IMR-90 (cell line): ENCODE measurements at regions not wholly inside any gene's neighbourhood (a gene's known extent, or its start where the extent isn't known, plus 50 kb on each side); places are given as distances from the start of the nearest gene placed in this dataset.

Experiments
- ATAC-seq: fragments of 200-7000 bp; cut with Tn5 transposase; 2 replicates; pipeline ENCODE4 v1.9.1; 2020; ENCODE audit warnings: low read depth, mild to moderate bottlenecking, moderate library complexity
- BruUV-seq: library from RNA; stranded (reverse); fragments of 400-500 nt; replicated peaks from 2 replicates; lab custom pipeline; 2021; lab: Mats Ljungman, UMichigan
- CTCF ChIA-PET: fragments of 300-600 bp; formaldehyde crosslinking; extraction: SDS; loops from one replicate; lab custom pipeline; 2021; ENCODE audit warnings: antibody characterized with exemption; lab: Yijun Ruan, JAX
- POLR2A ChIA-PET: fragments of 300-600 bp; sonication (Branson Sonifier 250); formaldehyde crosslinking; loops from one replicate; lab custom pipeline; 2022; ENCODE audit warnings: antibody characterized with exemption; ENCODE audit not compliant: unreplicated experiment; lab: Charles Lee
- DNase-seq: peaks from one replicate; pipeline ENCODE4 v3.0.0; 2013
- H2AFZ ChIP-seq: replicated peaks from 2 replicates; pipeline ENCODE3; 2013; ENCODE audit warnings: low read length, mild to moderate bottlenecking; ENCODE audit not compliant: poor library complexity
- H2AK5ac ChIP-seq: 2 replicates; pipeline ENCODE4 v1.6.1; 2013; ENCODE audit warnings: low read depth, low read length, inconsistent platforms
- H2AK9ac ChIP-seq: replicated peaks from 2 replicates; pipeline ENCODE3; 2013; ENCODE audit warnings: mild to moderate bottlenecking, low read depth, low read length, moderate library complexity; ENCODE audit not compliant: poor library complexity
- H2BK120ac ChIP-seq: 2 replicates; pipeline ENCODE4 v1.6.1; 2013; ENCODE audit warnings: low read depth, low read length, inconsistent platforms
- H2BK15ac ChIP-seq: 3 replicates; pipeline ENCODE4 v1.6.1; 2013; ENCODE audit warnings: low read depth, low read length, inconsistent platforms
- H2BK20ac ChIP-seq: 2 replicates; pipeline ENCODE4 v1.6.1; 2013; ENCODE audit warnings: low read depth, mild to moderate bottlenecking, inconsistent platforms, low read length, moderate library complexity
- H2BK5ac ChIP-seq: 2 replicates; pipeline ENCODE4 v1.6.1; 2013; ENCODE audit warnings: mild to moderate bottlenecking, low read depth, low read length, inconsistent platforms; ENCODE audit not compliant: poor library complexity, severe bottlenecking
- H3K14ac ChIP-seq: replicated peaks from 2 replicates; pipeline ENCODE4 v1.6.1; 2013; ENCODE audit warnings: low read depth, low read length, inconsistent platforms
- H3K18ac ChIP-seq: 2 replicates; pipeline ENCODE4 v1.6.1; 2013; ENCODE audit warnings: low read depth, low read length, control low read depth
- H3K23ac ChIP-seq: 2 replicates; pipeline ENCODE4 v1.6.1; 2013; ENCODE audit warnings: low read depth, low read length, inconsistent platforms
- H3K27ac ChIP-seq: 2 replicates; pipeline ENCODE4 v1.5.1; 2013; ENCODE audit warnings: mild to moderate bottlenecking, control low read depth, low read length; ENCODE audit not compliant: insufficient read depth
- H3K27me3 ChIP-seq: 2 replicates; pipeline ENCODE4 v1.6.1; 2013; ENCODE audit warnings: low read length; ENCODE audit not compliant: control insufficient read depth, insufficient read depth
- H3K36me3 ChIP-seq: 2 replicates; pipeline ENCODE4 v1.6.1; 2013; ENCODE audit warnings: low read length, mixed read lengths; ENCODE audit not compliant: control insufficient read depth, insufficient read depth
- H3K4ac ChIP-seq: 2 replicates; pipeline ENCODE4 v1.6.1; 2013; ENCODE audit warnings: low read depth, low read length, inconsistent platforms
- H3K4me1 ChIP-seq: 2 replicates; pipeline ENCODE4 v1.6.1; 2013; ENCODE audit warnings: low read length, mixed read lengths; ENCODE audit not compliant: control insufficient read depth, insufficient read depth
- H3K4me2 ChIP-seq: 2 replicates; pipeline ENCODE4 v1.6.1; 2013; ENCODE audit warnings: low read depth, mild to moderate bottlenecking, control low read depth, low read length, moderate library complexity
- H3K4me3 ChIP-seq: 2 replicates; pipeline ENCODE4 v1.5.1; 2013; ENCODE audit warnings: low read depth, mild to moderate bottlenecking, control low read depth, low read length, moderate library complexity; ENCODE audit not compliant: insufficient read depth
- H3K56ac ChIP-seq: 2 replicates; pipeline ENCODE4 v1.6.1; 2013; ENCODE audit warnings: low read length, inconsistent platforms; ENCODE audit not compliant: insufficient read depth; ENCODE audit errors: extremely low read depth
- H3K79me1 ChIP-seq, 2 experiments: 2 replicates each; pipeline ENCODE4 v1.6.1; 2013; ENCODE audit warnings: low read length in 2 of 2, inconsistent platforms in 1 of 2, low read depth in 1 of 2
- H3K9ac ChIP-seq: 2 replicates; pipeline ENCODE4 v1.6.1; 2013; ENCODE audit warnings: low read depth, low read length, control low read depth
- H3K9me1 ChIP-seq: 2 replicates; pipeline ENCODE4 v1.6.1; 2013; ENCODE audit warnings: low read length, inconsistent platforms; ENCODE audit not compliant: insufficient read depth
- H3K9me3 ChIP-seq: 2 replicates; pipeline ENCODE4 v1.6.1; 2013; ENCODE audit warnings: low read length; ENCODE audit not compliant: control insufficient read depth, insufficient read depth
- H4K20me1 ChIP-seq: 2 replicates; pipeline ENCODE4 v1.6.1; 2013; ENCODE audit warnings: low read length, inconsistent platforms; ENCODE audit not compliant: insufficient read depth
- H4K5ac ChIP-seq: 2 replicates; pipeline ENCODE4 v1.6.1; 2013; ENCODE audit warnings: mild to moderate bottlenecking, low read depth, low read length, control low read depth
- H4K8ac ChIP-seq, 2 experiments: 2 replicates each; pipeline ENCODE4 v1.6.1; 2013; ENCODE audit warnings: low read depth in 2 of 2, low read length in 2 of 2, control low read depth in 1 of 2, inconsistent platforms in 1 of 2
- H4K91ac ChIP-seq: 2 replicates; pipeline ENCODE4 v1.6.1; 2013; ENCODE audit warnings: low read depth, low read length, inconsistent platforms; ENCODE audit not compliant: insufficient read depth
- MAFK ChIP-seq: IDR thresholded peaks from 2 replicates; pipeline ENCODE4 v1.6.1; 2012; ENCODE audit warnings: low read depth, low read length, improper control_type of control experiment
- NFE2L2 ChIP-seq: fragments of 150-350 bp; IDR thresholded peaks from 2 replicates; pipeline ENCODE4 v1.6.1; 2016; ENCODE audit warnings: low read depth, mild to moderate bottlenecking, low read length
- WGBS, 2 experiments: methylation state at CpG; one replicate each; pipeline versions ENCODE4 v1.1.5 to v1.1.7; 2013; ENCODE audit warnings: missing lambda C conversion rate in 2 of 2; ENCODE audit not compliant: insufficient read length in 1 of 2; ENCODE audit errors: extremely low coverage in 2 of 2; 5-methylcytosine and 5-hydroxymethylcytosine counted together
- dilution Hi-C: fragments of 300-500 bp; cut with HindIII; formaldehyde crosslinking; loops from one replicate; pipeline ENCODE4 v1.14.3; 2018; ENCODE audit warnings: low sequenced_read_pairs; ENCODE audit not compliant: unreplicated experiment
- in situ Hi-C: fragments of 300-500 bp; cut with MboI; formaldehyde crosslinking; loops from 3 replicates; pipeline ENCODE4 v1.14.3; 2019; ENCODE audit warnings: low sequenced_read_pairs, inconsistent platforms, mixed read lengths
- intact Hi-C: fragments of 100-400 bp; cut with micrococcal nuclease; formaldehyde crosslinking; loops from 2 replicates; pipeline ENCODE4 v1.10.0; 2022

DNA sequence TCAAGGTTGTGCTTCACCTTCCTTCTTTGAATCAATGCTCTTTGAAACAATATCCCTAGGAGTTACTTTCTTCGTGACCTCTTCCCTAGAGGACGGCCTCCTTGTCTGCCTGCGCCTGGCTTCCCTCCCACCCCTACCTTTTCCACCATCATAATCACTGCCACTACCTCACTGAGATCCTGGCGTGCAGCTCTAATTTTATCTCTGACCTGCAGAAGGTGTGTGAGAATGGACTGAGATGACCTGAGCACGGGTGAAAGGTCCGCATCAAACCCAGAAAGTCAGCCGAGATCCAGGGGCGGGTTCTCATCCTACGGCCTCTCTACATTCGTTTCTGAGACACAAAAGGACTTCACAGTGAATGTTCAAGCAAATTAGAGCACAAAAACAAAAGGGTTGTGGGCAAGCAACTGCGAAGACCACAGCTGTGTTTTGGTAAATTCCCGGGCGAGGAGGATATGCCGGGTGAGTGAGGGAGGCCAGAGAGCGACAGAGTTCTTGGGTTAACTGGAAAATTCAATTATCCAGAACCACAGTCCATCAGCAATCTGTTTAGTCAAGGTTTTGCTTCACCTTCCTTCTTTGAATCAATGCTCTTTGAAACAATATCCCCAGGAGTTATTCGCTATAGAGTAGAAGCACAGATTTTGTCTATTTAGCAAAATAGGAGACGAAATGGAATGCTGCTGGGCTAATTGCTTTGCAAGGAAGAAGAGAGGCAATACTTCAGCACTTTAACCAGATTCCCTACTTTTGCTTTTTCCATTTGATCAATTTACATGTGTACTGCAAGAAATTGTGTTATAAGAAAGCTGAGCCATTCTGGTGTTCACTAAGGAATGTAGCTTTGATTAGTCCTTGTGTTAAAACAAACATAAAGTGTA, 212.6 kb downstream of the ACKR3 start:
- Histone ChIP-seq H3K4me1 (no peaks in the 10 kb centered on the region), H4K20me1 (no peaks in the 10 kb centered on the region), H3K79me1 (no peaks in the 10 kb centered on the region), H2BK120ac (no peak overlapping the region), H3K27ac (no peak overlapping the region), H2BK5ac (no peak overlapping the region), H3K18ac (no peak overlapping the region), H4K5ac (no peak overlapping the region), H3K27me3 (peaks cover 2% of the 10 kb centered on the region), H2AK9ac (no peak overlapping the region), H2BK15ac (no peak overlapping the region), H3K9me1 (no peaks in the 10 kb centered on the region), H3K4me2 (no peak overlapping the region), H2AK5ac (no peak overlapping the region), H3K56ac (no peak overlapping the region), H3K36me3 (no peaks in the 10 kb centered on the region), H3K14ac (no peak overlapping the region), H4K91ac (no peak overlapping the region), H4K8ac (no peak overlapping the region), H2BK20ac (no peak overlapping the region), H3K23ac (no peak overlapping the region), H3K4ac (no peak overlapping the region), H3K9ac (no peak overlapping the region), H3K9me3 (no peaks in the 10 kb centered on the region), H2AFZ (no peak overlapping the region), H3K4me3 (no peak overlapping the region)
- ATAC-seq (no peak), DNase-seq (no peak)
- POLR2A ChIA-PET: no interaction called here
- in situ Hi-C loops (no loop called here), dilution Hi-C loops (no loop called here), intact Hi-C loops (no loop called here)
- CTCF ChIA-PET: no interaction called here
- WGBS, 2 experiments: 68% methylated on average over 9 of the region's 17 CpGs; no CpG with 5 or more reads in 1 of the 2 experiments
- TF ChIP-seq MAFK (peak; percentile 41; the same call in 1 of the 2 replicates), NFE2L2 (no peak)
- no TSS peak for BruUV-seq
